AML-193 (cell line): ENCODE measurements at regions not wholly inside any gene's neighbourhood (a gene's known extent, or its start where the extent isn't known, plus 50 kb on each side); places are given as distances from the start of the nearest gene placed in this dataset.
"Not testable (repeated sequence)": the region's sequence is repeated elsewhere in the genome, so short reads cannot be mapped to it uniquely, and the experiment has no call there.

Source experiments
- DNase-seq, 2 experiments: peaks; one replicate each; lab custom pipeline; 2025; lab: John Stamatoyannopoulos, UW

DNA sequence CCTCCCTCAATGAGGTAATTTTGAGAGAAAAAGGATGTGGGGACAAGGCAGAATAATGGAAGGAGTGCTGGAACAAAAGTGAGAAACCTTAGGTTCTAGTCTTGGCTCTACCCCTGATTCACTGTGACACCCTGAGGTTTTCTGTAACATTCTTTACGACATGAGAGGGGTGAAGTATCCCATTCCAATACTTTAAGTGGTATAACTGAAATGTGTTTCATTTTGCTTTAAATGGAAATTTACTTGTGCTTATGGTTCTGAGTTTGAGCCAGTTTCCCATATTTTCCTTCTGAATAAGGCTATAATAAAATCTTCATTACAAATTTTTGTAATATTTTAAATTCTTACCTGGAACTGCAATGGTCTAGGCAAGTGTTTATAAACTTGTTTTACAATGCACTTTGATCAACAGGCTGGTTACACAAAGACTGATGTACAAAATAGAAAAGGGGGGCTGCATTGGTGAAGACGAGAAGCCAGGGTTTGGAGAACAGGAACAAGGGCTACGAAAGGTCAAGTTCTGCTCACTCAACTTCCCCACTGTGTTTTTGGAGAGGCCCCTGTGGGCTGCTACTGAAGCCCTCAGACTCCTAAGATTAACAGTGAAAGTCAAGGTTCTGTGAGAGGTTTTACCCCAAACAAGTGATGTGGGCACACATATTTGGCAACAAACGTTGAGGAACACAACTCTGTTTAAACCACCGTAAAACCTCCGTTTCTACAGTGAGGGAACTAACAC is 171.9 kb upstream of the ELL2 start:
- no peak for DNase-seq

DNA sequence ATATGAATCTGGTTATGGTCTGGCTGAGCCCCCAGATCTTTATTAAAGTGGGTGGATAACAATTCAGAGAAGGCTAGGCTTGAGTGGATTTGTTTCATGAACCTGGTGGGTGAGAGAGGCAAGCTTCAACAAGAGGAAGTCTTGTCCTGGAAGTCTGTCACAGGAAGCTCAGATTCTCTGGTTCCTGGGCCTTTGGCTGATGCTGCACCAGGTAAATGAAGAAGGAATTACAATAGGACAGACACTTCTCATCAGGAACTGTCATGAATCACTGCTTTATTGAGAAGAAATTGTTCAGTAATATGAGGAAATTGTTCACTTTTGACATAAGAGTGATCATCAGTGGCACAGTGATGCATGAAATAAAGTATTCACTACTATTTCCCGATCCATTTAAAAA is 167.6 kb upstream of the ELL2 start:
- no peak for DNase-seq

DNA sequence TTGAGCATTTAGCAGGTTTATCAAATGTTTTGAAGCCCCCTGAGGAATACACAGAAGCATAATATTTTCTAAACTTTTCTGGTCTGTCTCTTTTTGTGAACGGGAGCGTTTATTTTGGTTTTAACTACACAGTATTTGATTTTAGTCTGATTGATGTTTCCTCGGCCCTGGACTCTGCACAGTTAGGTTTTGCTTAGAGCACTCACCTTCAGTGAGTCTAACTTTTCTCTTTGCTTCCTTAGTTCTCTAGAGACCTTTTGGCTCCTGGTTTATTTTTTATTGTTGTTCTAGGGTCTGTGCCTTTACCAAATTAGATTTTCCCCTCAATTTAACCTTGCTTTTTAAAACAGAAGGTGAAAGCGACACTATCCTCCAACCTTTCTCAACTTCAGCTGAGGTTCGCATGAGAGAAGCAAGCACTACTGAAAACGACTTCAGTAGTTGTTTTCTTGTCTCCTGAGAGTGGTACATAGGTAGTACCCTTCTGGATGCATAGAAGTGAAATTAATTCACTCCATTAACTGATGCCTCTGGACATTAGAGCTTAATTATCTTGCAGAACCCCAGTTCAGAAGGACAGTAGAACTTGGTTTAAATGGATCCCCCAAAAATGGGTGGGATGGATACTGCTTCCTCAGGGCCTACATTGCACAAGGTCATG is 166.7 kb upstream of the ELL2 start:
- no peak for DNase-seq

DNA sequence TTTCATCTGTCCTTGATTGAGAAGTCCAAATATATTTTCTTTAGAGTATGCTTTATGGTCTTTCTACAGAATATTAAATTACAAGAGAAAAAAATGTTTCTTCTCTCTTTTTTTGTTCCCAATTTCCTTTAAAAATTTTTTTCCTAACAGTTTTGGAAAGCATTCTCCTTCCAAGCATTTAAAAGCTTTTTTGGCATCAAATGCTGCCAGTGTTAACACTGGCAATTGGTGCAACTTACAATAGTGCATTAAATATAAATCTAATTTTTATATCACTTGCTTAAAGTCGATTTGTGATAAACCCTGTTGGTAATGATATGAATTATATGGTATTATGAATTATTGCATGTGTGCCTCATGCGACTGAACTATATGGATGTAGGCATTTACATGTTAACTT is 165.9 kb upstream of the ELL2 start:
- DNase-seq: no peak

DNA sequence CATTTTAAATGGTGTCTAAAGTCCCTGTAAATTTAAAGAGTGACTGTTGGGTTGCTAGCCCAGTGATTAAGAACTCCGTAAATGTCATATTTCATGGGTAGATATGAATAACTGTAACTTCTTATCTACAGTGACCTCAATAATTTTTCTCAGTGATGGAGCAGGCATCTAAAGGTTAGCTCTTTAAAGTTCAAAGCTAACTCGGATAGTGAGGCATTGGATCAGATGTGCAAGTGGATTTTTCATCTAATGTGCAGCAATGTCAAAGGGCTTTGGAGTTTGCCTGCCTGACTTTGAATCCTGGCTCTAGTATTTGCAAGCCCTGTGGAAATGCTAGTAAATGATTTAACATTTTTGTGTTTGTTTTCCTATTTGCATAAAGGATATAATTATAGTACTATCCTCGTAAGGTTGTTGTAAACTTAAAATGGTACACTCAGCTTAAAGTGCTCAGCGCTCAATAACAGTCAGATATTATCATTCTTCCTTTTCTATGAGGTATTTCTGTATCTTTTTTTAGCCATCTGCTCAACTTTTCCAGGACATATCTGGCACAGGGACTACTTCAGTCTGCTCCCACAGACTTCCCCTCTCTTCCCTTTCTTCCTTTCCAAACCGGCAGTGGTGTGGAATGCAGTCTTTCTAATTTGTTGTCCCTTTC is 163.7 kb upstream of the ELL2 start:
- DNase-seq: no peak

DNA sequence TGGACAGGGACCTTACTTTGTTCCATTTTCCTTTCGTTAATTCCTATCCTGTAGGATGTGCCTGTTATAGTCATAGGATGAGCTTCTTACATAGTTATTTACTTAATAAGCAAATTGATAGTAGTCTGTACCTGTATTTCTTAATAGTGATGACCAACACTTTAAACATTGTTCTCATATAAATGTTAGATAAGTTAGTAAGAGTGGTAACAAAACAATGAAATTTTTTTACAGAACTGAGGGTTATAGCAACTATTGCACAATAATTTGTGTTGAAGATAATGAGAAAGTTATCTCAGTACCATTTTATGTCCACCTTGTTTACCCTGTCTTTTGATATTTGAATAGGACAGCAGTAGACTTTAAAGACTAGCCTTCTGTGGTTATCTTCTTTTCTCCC is 162.9 kb upstream of the ELL2 start:
- DNase-seq: no peak

DNA sequence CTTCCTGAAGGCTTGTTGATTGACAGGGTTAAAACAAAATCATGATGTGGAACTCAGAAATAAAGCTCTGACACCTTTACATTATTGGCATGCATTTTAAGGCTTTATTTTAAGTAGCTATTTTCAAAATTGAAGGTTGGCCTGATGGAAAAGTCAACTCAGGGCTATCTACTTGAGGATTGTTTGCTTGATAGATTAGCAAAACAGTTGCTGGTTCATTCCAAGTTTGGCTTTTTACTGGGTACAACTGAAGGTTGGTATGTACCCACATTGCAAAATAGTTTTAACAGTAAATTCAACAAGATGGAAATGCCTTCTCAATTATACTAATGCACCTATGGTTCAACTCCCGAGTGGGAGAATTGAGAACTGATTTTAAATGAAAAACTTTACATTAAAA is 161.8 kb upstream of the ELL2 start:
- no peak for DNase-seq

DNA sequence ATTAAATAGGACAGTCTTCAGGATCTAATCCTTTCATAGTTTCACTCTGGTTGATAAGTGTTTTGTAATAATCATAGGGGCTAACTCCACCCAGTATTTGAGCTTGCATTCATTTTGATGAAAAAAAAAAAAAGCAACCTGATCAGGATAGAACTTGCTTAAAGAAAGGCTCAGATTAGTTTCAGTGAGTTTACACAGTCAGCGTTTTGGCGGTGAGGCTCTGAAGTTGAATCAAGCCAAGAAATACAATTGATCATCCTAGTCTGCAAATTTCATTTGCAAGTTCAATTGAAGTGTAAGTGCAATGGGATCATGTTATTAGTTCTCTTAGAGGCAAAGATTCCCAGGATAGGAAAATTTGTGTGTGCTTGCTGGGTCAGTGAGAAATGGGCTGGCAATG is 159.7 kb upstream of the ELL2 start:
- no peak for DNase-seq

DNA sequence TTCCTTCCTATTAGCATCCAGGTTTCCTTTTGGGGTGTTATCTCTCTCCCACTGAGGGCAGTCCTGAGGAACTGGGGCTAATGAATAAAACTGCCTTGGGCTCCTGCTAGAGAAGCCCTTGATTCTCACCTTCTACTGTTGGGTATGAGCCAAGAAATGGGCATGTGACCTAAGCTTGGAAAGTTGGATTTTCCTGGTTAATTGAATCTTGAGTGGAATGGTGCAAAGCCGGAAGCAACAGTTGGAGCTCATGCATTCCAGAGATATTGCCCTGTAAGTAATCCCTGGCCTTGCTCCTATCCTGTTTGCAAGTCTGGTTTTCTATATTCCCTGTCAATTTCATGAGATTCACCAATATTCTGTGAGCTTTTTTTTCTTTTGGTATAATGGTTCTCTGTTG is 158.5 kb upstream of the ELL2 start:
- no peak for DNase-seq

DNA sequence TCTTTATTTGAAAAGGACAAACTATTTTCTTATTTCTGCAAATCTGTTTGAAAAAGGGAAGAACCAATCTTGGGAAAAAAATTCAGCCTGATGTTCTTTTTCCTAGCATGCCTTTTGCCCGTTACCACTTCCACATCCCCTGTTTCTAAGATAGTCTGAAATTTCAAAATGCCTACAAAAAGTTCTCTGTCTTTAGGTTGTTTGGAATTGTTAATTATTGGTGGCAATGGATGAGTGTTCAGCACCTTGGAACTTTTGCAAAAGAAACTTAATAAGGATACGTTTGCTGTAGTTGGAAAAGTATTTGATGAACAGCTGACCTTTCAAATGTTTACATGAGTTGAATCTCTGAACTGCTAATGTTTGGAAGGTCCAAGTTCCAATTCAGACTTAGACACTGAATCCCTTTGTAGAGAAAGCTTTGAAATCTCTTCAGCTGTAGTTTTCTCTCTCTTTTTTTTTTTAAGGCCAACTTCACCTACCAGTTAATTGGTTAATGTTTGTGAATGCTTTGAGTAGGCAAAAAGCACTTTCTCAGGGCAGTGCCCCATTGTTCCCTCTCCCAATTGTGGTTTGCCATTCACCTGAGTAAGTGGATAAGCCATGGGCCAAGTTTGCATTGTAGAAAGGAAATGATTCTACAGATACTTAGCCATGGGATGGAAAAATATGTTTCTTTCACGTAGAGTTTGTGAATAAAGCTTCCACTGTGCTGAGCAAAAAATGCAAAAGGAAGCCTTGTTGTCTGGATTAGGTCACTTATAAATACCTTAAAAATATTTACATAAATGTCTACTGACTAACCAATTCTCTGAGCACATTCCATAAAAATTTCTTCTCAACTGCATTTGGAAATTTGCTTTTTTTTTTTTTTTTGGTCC is 156.4 kb upstream of the ELL2 start:
- no peak for DNase-seq

DNA sequence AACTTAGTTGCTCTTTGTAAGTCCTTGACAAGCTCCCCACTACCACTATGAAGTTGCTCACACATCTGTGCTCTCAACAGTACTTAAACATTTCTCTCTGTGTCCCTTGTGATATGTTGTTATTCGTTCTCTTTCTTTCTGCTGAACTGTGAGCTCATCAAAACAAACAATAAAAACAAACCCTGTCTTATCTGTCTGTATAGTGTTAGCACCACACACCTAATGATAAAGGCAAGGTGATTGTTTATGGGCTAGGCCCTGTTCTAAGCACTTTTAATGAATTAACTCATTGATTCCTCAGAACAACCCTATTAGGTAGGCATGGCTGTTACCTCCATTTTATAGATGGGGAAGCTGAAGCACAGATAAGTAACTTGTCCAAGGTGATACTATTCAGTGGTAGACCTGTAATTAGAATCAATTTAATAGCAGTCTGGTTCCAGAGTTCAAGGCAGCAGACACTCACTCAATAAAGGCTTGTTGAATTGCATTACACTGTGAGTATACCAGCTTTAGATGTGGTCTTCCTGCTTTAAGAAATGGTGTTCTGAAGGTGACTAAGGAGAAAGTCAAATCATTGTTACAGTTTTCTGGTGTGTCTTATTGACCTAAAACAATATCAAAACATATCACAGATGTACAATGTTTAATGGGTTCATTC is 153.6 kb upstream of the ELL2 start:
- DNase-seq: no peak

DNA sequence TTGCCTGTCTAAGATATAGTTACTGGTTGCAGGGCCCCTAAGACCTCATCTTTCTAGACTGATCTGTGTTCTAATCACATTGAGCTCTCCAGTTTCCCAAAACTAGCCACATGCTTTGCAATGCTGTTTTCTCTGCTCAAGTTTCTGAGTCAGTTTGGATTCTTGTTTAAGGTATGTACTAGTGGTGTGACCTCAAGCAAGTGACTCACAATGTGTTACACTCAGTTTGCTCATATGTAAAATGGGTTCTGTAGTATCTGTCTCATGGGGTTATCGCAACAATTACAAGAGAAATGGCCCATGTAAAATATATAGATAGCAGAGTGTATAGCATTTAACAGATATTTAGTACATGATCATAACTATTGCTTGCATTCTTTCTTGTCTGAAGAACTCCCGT is 153.1 kb upstream of the ELL2 start:
- DNase-seq: no peak

DNA sequence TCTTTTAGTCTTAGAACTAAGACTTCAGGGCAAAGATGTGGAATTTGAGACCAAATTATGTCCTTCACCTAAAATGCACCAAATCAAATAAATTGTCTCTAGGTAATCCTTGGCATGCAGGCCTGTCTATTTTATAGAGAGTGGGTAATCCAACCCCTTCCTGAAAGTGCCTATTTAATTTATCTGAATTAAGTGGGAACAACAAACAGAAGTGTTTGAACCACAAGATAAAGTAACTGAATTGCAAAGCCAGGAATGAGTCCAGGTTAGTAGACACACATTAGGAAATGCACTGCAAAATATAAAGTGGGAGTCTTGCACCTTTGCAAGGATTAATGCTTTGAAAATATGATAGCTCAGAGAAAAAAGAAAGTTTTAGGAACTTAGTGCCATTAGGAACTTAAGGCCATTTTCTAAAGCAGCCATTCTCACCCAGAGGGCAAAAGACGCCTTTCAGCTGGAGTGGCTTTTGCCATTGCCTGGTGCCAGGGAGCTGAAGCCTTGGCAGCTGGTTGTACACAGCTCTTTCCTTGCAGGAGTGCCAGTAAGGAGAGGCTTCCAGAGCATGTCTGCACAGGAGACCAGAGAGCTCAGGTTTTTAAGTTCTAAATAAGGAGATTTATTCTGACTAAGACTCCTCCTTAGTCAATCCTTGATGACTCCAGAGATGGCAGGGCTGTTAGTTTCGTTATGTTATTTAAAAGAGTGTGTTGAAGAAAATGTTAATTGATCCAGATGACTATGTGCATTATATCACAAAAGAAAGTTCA is 151.7 kb upstream of the ELL2 start:
- no peak for DNase-seq

DNA sequence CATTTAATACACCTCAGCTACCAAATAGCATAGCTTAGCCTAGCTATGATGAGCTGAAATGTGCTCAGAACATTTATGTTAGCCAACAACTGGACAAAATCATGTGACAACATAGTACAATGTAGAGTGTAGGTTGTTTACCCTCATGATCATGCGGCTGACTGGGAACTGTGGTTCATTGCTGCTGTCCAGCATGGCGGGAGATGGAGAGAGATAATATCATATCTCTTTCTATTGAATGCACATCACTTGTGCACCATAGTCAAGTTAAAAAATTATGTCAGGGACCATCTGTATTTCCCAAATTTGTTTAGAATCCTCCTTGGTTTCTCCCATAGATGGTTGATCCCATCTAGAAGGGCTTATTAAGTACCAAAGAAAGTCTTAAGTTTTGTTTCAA is 151.1 kb upstream of the ELL2 start:
- no peak for DNase-seq

DNA sequence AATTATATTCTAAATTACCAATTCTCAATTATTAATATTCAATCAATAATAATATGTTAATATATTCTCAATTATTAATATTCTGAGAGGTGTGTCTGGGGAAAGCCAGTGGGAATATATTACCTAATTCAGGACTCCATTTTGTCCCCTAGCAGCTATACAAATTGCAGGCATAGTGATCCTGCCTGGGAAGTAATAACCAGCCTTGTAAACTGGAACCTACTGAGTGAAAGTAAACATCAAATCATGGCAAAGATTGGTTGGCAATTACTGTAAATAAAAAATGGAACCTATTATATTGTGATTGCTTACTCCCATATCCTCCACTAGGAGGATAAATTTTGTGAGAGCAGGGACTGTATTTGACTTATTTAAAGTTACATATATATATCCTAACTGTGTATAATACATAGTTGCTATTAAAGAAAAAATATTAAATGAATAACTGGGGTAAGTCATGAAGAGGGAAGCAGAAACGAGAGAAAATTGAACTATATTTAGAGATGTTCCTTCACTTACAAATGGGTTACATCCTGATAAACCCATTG is 150.5 kb upstream of the ELL2 start:
- DNase-seq: no peak

DNA sequence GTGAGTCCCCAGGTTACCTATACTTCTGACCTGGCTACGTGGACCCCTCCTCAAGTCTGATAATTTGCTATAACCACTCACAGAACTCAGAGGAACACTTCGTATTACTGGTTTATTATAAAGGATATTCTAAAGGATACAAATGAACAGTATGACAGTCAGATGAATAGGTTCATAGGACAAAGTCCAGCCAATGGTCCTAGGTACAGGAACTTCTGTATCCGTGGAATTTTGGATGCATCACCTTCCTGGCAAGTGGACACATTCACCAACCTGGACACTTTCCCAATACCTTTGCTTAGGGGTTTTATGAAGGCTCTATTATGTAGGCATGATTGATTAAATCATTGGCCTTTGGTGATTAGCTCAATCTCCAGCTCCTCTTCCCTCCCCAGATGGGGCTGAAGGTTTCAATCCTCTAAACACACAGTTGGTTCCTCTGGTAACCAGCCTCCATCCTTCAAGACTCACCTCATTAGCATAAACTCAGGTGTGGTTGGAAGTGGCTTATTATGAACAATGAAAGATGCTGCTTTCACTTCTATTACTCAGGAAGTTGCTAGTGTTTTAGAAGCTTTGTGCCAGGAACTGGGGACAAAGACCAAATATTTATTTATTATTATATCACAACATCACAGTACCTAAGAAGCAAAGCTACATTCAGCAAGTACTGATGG is 149.6 kb upstream of the ELL2 start:
- DNase-seq: no peak

DNA sequence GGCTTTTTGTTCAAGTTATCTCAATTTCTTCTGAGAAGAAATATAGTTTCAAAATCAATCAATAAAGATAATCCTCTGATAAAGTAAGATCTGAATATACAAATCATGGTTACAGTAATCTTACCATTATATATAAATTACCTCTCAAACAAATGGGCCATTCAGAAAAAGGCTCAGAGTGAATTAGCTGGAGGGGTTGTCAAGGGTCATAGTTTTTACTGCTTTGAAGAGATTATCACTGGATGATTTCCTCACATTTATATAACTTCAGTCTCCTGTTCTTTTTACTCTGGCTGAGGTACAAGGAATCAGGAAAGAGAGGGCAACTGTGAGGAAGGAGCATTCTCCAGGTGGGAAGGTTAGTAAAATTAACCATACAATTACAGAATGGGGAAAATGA is 148.6 kb upstream of the ELL2 start:
- DNase-seq: no peak

DNA sequence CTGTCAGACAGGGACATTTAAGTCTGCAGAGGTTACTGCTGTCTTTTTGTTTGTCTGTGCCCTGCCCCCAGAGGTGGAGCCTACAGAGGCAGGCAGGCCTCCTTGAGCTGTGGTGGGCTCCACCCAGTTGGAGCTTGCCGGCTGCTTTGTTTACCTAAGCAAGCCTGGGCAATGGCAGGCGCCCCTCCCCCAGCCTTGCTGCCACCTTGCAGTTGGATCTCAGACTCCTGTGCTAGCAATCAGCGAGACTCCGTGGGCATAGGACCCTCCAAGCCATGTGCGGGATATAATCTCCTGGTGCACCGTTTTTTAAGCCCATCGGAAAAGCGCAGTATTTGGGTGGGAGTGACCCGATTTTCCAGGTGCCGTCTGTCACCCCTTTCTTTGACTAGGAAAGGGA is 147.0 kb upstream of the ELL2 start:
- DNase-seq: not testable (repeated sequence)

DNA sequence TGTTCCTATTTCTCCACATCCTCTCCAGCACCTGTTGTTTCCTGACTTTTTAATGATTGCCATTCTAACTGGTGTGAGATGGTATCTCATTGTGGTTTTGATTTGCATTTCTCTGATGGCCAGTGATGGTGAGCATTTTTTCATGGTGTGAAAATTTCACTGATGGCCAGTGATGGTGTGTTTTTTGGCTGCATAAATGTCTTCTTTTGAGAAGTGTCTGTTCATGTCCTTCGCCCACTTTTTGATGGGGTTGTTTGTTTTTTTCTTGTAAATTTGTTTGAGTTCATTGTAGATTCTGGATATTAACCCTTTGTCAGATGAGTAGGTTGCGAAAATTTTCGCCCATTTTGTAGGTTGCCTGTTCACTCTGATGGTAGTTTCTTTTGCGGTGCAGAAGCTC is 142.2 kb upstream of the ELL2 start:
- not testable (repeated sequence) for DNase-seq

DNA sequence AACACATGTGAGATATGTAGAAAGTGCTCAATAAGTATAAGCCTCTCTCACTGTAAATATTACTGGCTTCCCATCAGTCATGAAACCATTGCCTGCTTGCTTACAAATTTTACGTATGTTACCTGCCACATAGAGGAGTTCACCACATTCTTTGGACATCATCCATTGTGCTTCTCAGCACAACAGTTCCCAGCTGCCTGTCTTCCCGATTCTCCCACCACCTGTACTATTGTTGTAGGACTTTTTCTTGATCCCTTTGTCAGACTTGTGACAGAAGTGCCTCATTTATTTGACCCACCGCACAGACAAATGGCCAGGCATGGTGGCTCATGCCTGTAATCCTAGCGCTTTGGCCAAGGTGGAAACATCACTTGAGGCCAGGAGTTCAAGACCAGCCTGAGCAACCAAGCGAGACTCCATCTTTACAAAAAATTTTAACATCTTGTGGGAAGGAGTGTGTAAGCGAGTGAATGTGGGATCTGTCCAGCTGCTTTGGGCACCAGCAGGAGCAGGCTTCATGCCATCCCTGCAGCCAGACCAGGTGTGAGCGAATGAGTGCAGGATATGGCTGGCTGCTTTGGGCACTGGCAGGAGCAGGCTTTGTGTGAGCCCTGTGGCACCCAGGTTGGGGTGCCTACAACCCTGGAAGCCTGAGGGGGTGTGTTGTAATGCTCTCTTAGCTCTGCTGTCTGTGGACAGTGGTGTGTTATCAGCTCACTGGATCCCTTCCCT is 139.9 kb upstream of the ELL2 start:
- DNase-seq: no peak
